ENCODE measurements at regions not wholly inside any gene's neighbourhood (a gene's known extent, or its start where the extent isn't known, plus 50 kb on each side); places are given as distances from the start of the nearest gene placed in this dataset.

DNA sequence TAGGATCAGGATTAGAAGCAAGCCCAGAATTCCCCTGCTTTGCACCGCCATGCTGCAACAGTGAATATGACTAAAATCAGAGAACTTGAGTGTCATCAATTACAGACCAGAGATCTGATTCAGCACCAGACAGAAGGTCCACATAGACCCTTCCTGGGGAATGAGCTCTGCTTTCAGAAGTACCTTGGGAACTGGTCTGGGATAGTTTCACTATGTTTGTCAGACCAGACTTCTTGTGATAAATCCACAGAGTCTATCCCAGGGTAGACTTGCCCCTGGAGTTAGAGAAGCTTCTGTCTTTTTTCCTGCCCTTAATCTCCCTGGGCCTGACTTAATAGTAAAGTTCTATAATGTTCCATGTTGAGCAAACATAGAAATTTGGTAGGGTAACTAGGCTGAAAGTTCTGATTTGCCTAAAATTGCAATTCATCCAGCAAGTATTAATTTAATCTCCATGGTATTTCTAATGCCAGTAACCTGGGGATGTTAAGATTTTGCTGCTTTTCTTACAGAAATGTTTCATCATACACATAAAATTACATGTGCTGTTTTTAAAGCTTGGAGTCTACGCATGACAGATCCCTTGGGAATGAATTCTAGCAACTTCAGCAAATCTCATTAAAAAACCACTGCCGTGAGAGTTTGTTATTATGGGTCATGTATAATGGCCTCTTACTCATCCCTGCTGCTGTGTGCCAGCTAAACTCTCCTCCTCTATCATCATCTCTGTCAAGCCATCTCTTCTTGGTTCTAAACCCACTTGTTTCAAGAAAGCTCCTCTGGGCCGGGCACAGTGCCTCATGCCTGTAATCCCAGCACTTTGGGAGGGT, 61.3 kb upstream of the METAP2 start:
- no peaks in the 10 kb centered on the region for H3K36me3 Mint-ChIP-seq
- TF ChIP-seq, protein P1, sequence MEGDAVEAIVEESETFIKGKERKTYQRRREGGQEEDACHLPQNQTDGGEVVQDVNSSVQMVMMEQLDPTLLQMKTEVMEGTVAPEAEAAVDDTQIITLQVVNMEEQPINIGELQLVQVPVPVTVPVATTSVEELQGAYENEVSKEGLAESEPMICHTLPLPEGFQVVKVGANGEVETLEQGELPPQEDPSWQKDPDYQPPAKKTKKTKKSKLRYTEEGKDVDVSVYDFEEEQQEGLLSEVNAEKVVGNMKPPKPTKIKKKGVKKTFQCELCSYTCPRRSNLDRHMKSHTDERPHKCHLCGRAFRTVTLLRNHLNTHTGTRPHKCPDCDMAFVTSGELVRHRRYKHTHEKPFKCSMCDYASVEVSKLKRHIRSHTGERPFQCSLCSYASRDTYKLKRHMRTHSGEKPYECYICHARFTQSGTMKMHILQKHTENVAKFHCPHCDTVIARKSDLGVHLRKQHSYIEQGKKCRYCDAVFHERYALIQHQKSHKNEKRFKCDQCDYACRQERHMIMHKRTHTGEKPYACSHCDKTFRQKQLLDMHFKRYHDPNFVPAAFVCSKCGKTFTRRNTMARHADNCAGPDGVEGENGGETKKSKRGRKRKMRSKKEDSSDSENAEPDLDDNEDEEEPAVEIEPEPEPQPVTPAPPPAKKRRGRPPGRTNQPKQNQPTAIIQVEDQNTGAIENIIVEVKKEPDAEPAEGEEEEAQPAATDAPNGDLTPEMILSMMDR (IDR thresholded peaks at IDR 0.05; ENCODE audit: unreplicated experiment): no peak
- no peak overlapping the region for H3K4me3 Mint-ChIP-seq
- peaks cover 17% of the 10 kb centered on the region for H3K4me1 Mint-ChIP-seq
- H3K27ac Mint-ChIP-seq: no peak overlapping the region
- no peaks in the 10 kb centered on the region for H3K27me3 Mint-ChIP-seq (ENCODE audit: low read depth)
- DNase-seq (ENCODE audit: low spot score in 2 of 2, unreplicated experiment in 2 of 2): no peak
- H3K9me3 Mint-ChIP-seq: no peaks in the 10 kb centered on the region

DNA sequence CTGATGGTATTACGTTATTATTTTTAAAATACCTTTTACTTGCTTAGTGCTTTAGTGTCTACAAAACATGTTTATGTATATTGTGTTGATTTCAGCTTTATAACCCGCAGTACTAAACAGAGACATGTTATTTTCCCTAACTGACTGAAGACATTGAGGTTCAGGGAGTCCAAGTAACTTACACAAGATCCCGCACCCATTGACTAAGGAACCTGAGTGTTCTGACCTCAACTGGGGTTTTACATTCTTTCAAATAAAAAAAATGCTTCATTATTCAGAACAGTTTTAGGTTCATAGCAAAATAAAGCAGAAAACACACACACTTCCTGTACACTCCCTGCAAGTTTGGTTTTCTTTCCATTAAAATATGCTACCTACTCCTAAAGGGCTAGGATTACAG, 60.4 kb upstream of the METAP2 start:
- Mint-ChIP-seq H3K9me3 (no peaks in the 10 kb centered on the region), H3K27me3 (ENCODE audit: low read depth) (no peaks in the 10 kb centered on the region), H3K27ac (no peak overlapping the region), H3K4me3 (no peak overlapping the region), H3K36me3 (no peaks in the 10 kb centered on the region), H3K4me1 (peaks cover 17% of the 10 kb centered on the region)
- DNase-seq (ENCODE audit: low spot score in 2 of 2, unreplicated experiment in 2 of 2): no peak
- TF ChIP-seq, protein P1 (IDR thresholded peaks at IDR 0.05; ENCODE audit: unreplicated experiment): no peak

DNA sequence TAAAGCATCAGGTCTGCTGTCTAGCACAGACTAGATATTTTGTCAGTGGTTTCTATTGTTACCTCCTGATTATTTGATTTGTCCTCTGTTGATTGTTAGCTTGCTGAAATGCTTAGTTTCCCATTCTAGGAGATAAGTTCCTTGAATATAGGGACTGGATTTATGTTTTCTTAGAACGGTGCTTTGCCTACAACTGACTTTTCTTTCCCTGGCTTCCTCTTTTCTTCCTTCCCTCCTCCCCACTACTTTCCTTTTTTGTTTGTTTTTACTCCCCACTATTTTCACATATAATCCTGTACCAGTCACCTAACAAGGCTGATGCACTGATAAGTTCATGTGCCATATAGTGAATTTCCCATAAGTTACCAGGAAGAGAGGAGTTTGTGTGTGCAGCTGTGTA, 58.5 kb upstream of the METAP2 start:
- TF ChIP-seq, protein P1 (IDR thresholded peaks at IDR 0.05; ENCODE audit: unreplicated experiment): no peak
- no peak overlapping the region for H3K27ac Mint-ChIP-seq
- H3K4me1 Mint-ChIP-seq: peaks cover 15% of the 10 kb centered on the region

DNA sequence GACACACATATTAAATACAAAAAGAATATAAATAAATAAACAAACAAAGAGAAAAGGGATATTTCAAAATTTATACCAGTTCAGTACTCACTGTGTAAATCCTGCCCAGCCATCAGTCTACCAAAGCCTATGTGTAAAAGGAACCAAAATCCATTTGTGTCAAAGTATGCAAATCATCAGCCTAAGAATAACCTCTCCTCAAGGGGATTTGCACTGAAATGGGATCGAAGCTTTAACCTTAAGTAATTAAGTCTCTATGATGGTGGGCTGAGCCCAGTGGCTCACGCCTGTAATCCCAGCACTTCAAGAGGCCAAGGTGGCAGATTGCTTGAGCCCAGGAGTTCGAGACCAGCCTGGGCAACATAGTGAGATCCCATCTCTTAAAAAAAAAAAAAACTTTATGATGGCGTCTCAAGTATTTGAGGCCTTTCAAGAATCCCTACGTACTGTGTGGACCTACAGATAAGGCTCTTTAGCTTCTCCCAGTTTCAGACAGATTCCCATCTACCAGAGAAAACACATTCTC, 57.8 kb upstream of the METAP2 start:
- Mint-ChIP-seq H3K4me1 (peaks cover 11% of the 10 kb centered on the region), H3K36me3 (no peaks in the 10 kb centered on the region), H3K27me3 (ENCODE audit: low read depth) (no peaks in the 10 kb centered on the region), H3K4me3 (no peak overlapping the region), H3K27ac (no peak overlapping the region), H3K9me3 (no peaks in the 10 kb centered on the region)
- TF ChIP-seq, protein P1 (IDR thresholded peaks at IDR 0.05; ENCODE audit: unreplicated experiment): no peak
- no peak for DNase-seq (ENCODE audit: low spot score in 2 of 2, unreplicated experiment in 2 of 2)

More for the DNA sequence above, 58.5 kb upstream of the METAP2 start:
- H3K4me3 Mint-ChIP-seq: no peak overlapping the region
- no peaks in the 10 kb centered on the region for H3K27me3 Mint-ChIP-seq (ENCODE audit: low read depth)
- DNase-seq (ENCODE audit: low spot score in 2 of 2, unreplicated experiment in 2 of 2): no peak
- H3K9me3 Mint-ChIP-seq: no peaks in the 10 kb centered on the region
- no peaks in the 10 kb centered on the region for H3K36me3 Mint-ChIP-seq

DNA sequence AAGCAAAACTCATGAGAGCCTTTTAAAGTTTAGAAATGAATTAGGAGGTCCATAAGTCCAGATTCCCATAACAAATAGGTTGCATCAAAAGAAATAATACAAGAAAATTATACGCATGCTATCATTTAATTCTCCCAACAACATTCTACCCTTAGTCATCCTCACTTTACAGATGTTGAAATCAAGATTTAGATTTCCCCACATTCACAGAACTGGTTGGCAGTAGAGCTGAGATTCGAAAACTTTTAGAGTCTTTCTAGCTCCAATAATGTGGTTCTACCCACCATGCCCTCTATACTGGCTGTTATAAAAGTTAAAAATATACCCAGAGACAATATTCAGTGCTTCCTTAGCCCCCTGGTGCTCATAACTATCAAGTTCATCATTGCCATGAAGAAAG, 56.6 kb upstream of the METAP2 start:
- Mint-ChIP-seq H3K27ac (no peak overlapping the region), H3K9me3 (no peaks in the 10 kb centered on the region), H3K4me3 (no peak overlapping the region)

More for the DNA sequence above, 56.6 kb upstream of the METAP2 start:
- Mint-ChIP-seq H3K27me3 (ENCODE audit: low read depth) (no peaks in the 10 kb centered on the region), H3K4me1 (peaks cover 5% of the 10 kb centered on the region), H3K36me3 (no peaks in the 10 kb centered on the region)
- TF ChIP-seq, protein P1 (IDR thresholded peaks at IDR 0.05; ENCODE audit: unreplicated experiment): no peak
- no peak for DNase-seq (ENCODE audit: low spot score in 2 of 2, unreplicated experiment in 2 of 2)

Data from mesothelial cell of epicardium (in vitro differentiated cells).